HL-60 (cell line): ENCODE measurements at regions not wholly inside any gene's neighbourhood (a gene's known extent, or its start where the extent isn't known, plus 50 kb on each side); places are given as distances from the start of the nearest gene placed in this dataset.
A peak's percentile ranks its signal among the peaks of the same experiment; 100 is the strongest.

Experiments
- DNase-seq, 2 experiments: peaks; one replicate each; pipeline ENCODE4 v3.0.0-alpha.2; 2010 to 2020; ENCODE audit warnings: low read depth in 1 of 2, low spot score in 1 of 2
- H3K27ac ChIP-seq: fragments of 250-450 bp; sonication (Bioruptor Pico); replicated peaks from 2 replicates; pipeline ENCODE4 v1.5.1; 2020; ENCODE audit warnings: mild to moderate bottlenecking, moderate library complexity
- H3K27me3 ChIP-seq: fragments of 250-450 bp; sonication (Bioruptor Pico); 2 replicates; pipeline ENCODE4 v1.5.1; 2021; ENCODE audit warnings: mild to moderate bottlenecking, moderate library complexity; ENCODE audit not compliant: insufficient read depth, poor library complexity, severe bottlenecking
- H3K4me3 ChIP-seq: replicated peaks from 2 replicates; pipeline ENCODE4 v1.5.1; 2011; ENCODE audit warnings: mild to moderate bottlenecking, control low read depth, low read length; ENCODE audit not compliant: insufficient read depth
- CTCF ChIP-seq: IDR thresholded peaks from one replicate; pipeline ENCODE4 v1.5.1; 2011; ENCODE audit warnings: low read length, control low read depth, inconsistent platforms; ENCODE audit not compliant: insufficient read depth
- GABPA ChIP-seq: IDR thresholded peaks from 2 replicates; pipeline ENCODE4 v1.6.1; 2012; ENCODE audit warnings: low read depth
- POLR2AphosphoS5 ChIP-seq: IDR thresholded peaks from 2 replicates; pipeline ENCODE4 v1.6.1; 2012; ENCODE audit warnings: low read depth
- REST ChIP-seq: IDR thresholded peaks from 2 replicates; pipeline ENCODE4 v1.6.1; 2012; ENCODE audit warnings: low read depth; ENCODE audit not compliant: insufficient replicate concordance
- SPI1 ChIP-seq: IDR thresholded peaks from 2 replicates; pipeline ENCODE4 v1.6.1; 2012; ENCODE audit warnings: low read depth, mild to moderate bottlenecking, borderline replicate concordance

GRCh38 chr5:60410427-60410826 is 289.5 kb downstream of the DEPDC1B start:
- H3K4me3 ChIP-seq = no peak overlapping the region
- no peak for TF ChIP-seq REST
- no peak for TF ChIP-seq SPI1
- no peak for TF ChIP-seq CTCF
- no peak for TF ChIP-seq POLR2AphosphoS5
- TF ChIP-seq GABPA = no peak
- no peak overlapping the region for H3K27ac ChIP-seq
- no peaks in the 10 kb centered on the region for H3K27me3 ChIP-seq
- DNase-seq = peak in 1 of 2 experiments; percentile 8

- Histone ChIP-seq H3K4me3 (no peak overlapping the region), H3K27me3 (no peaks in the 10 kb centered on the region), H3K27ac (no peak overlapping the region)
- DNase-seq = no peak
- TF ChIP-seq CTCF (no peak), POLR2AphosphoS5 (no peak)
Measured at GRCh38 chr5:60404171-60404570, 295.8 kb downstream of the DEPDC1B start.

GRCh38 chr5:60403343-60404006 is 296.5 kb downstream of the DEPDC1B start:
- TF ChIP-seq GABPA = no peak
- no peak for TF ChIP-seq SPI1
- TF ChIP-seq POLR2AphosphoS5 = no peak
- TF ChIP-seq CTCF = no peak
- no peak for TF ChIP-seq REST
- no peak for DNase-seq

GRCh38 chr5:60402161-60402785 is 297.7 kb downstream of the DEPDC1B start:
- Histone ChIP-seq H3K27ac (no peak overlapping the region), H3K27me3 (no peaks in the 10 kb centered on the region), H3K4me3 (no peak overlapping the region)
- TF ChIP-seq POLR2AphosphoS5 (no peak), REST (no peak), CTCF (no peak), SPI1 (peak; percentile 26; the same call in 1 of the 2 replicates), GABPA (no peak)
- DNase-seq = no peak

More at GRCh38 chr5:60403343-60404006, 296.5 kb downstream of the DEPDC1B start:
- no peaks in the 10 kb centered on the region for H3K27me3 ChIP-seq
- no peak overlapping the region for H3K4me3 ChIP-seq
- no peak overlapping the region for H3K27ac ChIP-seq
